ENCODE measurements at regions not wholly inside any gene's neighbourhood (a gene's known extent, or its start where the extent isn't known, plus 50 kb on each side); places are given as distances from the start of the nearest gene placed in this dataset.
"Not testable (repeated sequence)": the region's sequence is repeated elsewhere in the genome, so short reads cannot be mapped to it uniquely, and the experiment has no call there.

DNA sequence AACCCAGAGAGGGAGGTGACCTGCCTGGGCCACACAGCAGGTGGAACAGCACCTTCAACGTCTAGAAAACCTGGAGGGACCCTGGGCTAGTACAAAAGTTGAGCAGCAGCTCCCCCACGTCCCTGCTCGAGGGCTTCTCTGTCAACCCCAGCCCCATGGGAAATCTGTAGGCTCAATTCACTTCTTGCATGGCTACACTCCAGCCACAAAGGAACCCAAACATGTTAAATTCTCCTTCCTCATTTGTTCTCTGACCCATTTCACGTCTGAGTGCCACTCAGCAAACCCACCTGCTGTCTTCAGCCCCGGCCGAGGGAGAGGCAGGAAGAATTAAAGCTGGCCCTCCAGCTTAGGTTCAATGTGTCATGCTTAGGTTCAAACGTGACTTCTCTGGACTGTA lies 418.5 kb downstream of the MIAT start:
- no peak for DNase-seq (ENCODE audit: low read depth)
- TF ChIP-seq, protein P1, sequence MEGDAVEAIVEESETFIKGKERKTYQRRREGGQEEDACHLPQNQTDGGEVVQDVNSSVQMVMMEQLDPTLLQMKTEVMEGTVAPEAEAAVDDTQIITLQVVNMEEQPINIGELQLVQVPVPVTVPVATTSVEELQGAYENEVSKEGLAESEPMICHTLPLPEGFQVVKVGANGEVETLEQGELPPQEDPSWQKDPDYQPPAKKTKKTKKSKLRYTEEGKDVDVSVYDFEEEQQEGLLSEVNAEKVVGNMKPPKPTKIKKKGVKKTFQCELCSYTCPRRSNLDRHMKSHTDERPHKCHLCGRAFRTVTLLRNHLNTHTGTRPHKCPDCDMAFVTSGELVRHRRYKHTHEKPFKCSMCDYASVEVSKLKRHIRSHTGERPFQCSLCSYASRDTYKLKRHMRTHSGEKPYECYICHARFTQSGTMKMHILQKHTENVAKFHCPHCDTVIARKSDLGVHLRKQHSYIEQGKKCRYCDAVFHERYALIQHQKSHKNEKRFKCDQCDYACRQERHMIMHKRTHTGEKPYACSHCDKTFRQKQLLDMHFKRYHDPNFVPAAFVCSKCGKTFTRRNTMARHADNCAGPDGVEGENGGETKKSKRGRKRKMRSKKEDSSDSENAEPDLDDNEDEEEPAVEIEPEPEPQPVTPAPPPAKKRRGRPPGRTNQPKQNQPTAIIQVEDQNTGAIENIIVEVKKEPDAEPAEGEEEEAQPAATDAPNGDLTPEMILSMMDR (conservative IDR thresholded peaks at IDR 0.05; ENCODE audit: low read depth, low read length), result no peak
- no peak overlapping the region for H3K4me3 ChIP-seq (ENCODE audit: low read length)

DNA sequence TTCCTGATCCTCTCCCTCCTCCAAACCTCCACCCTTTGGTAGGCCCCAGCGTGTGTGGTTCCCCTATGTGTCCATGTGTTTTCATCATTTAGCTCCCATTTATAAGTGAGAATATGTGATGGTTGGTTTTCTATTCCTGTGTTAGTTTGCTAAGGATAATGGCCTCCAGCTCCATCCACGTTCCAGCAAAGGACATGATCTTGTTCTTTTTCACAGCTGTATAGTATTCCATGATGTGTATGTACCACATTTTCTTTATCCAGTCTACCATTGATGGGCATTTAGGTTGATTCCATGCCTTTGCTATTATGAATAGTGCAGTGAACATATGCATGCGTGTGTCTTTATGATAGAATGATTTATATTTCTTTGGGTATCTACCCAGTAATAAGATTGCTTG lies 420.7 kb downstream of the MIAT start:
- DNase-seq (ENCODE audit: low read depth); H3K4me3 ChIP-seq (ENCODE audit: low read length): not testable (repeated sequence)

DNA sequence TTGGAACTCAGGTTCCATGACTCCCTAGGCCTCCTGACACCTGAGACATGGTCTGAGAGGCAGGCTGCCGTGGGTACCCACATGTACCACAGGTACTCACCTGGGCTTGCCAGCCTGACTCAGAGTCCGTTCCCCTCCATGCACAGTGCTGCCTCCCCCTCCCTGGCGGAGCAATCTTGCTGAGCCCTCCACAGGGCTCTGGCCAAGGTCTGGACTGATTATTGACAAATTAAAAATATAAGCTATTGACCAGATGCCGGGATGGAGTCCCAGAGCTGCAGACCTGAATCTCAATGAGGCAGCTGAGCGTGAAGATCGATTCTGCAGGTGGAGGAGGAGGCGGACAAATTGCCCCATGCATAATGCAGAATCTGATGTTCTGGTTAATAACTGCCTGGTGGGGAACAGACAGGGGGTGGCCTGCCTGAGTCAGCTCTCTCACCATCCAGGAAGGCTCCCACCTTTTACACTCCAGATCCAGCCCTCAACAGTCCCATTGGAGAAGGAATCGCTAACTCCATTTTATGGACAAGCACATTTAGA lies 422.7 kb downstream of the MIAT start:
- TF ChIP-seq, protein P1 (conservative IDR thresholded peaks at IDR 0.05; ENCODE audit: low read depth, low read length), result no peak
- DNase-seq (ENCODE audit: low read depth), result no peak
- no peak overlapping the region for H3K4me3 ChIP-seq (ENCODE audit: low read length)

DNA sequence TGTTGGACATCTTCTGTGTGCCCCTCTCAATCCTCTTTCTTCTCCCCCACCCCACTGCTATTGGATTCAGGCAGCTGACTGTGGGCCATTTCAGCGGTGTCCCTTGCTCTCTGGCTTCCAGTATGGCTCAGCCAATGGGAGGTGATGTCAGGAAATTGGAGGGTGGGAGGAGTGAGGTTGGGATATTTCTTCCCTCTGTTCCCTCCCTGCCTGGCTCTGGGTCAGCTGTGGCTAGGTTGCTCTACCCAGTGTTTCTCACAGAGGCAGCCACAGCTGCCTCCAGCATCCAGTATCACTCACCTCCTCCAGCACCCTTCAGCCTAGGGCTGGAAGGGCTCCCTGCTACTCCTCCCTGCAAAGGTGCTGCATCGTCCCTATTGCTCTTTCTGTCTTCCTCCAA lies 423.5 kb downstream of the MIAT start:
- no peak for DNase-seq (ENCODE audit: low read depth)
- H3K4me3 ChIP-seq (ENCODE audit: low read length), result no peak overlapping the region
- TF ChIP-seq, protein P1 (conservative IDR thresholded peaks at IDR 0.05; ENCODE audit: low read depth, low read length), result no peak

DNA sequence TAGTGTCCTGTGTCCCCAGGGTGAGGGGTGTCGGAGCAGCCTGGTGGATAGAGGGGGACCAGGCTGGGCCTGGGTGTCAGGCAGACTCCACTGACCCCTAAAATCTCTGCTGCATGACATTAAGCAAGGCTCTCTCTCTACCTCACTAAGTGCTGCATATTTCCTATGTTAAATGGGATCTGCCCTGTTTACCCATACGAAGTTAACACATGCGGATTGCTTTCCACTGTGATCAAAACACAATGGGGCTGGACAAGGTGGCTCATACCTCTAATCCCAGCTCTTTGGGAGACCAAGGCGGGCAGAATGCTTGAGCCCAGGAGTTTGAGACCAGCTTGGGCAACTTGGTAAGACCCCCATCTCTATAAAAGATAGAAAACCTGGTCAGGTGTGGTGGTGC lies 426.2 kb downstream of the MIAT start:
- TF ChIP-seq, protein P1 (conservative IDR thresholded peaks at IDR 0.05; ENCODE audit: low read depth, low read length), result no peak
- DNase-seq (ENCODE audit: low read depth), result no peak
- no peak overlapping the region for H3K4me3 ChIP-seq (ENCODE audit: low read length)

DNA sequence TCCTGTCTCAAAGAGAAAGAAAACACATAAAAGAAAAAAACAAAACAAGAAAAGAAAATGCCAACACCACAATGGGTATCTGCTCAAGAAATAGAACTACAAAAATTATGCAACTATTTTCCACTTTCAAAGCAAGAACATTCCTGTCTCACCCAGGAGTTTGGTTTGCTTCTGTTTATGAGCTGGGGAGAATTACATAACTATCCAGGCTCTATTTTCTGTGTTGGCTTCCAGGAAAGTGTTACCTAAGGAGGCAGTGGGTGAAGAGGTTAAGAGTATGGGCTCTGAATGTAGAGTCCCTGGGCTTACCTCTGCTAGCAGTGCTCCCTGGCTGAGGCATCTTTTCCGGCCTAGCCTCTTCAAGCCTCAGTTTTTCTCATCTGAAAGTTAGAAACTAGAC lies 426.7 kb downstream of the MIAT start:
- TF ChIP-seq, protein P1 (conservative IDR thresholded peaks at IDR 0.05; ENCODE audit: low read depth, low read length), result no peak
- no peak for DNase-seq (ENCODE audit: low read depth)
- no peak overlapping the region for H3K4me3 ChIP-seq (ENCODE audit: low read length)

DNA sequence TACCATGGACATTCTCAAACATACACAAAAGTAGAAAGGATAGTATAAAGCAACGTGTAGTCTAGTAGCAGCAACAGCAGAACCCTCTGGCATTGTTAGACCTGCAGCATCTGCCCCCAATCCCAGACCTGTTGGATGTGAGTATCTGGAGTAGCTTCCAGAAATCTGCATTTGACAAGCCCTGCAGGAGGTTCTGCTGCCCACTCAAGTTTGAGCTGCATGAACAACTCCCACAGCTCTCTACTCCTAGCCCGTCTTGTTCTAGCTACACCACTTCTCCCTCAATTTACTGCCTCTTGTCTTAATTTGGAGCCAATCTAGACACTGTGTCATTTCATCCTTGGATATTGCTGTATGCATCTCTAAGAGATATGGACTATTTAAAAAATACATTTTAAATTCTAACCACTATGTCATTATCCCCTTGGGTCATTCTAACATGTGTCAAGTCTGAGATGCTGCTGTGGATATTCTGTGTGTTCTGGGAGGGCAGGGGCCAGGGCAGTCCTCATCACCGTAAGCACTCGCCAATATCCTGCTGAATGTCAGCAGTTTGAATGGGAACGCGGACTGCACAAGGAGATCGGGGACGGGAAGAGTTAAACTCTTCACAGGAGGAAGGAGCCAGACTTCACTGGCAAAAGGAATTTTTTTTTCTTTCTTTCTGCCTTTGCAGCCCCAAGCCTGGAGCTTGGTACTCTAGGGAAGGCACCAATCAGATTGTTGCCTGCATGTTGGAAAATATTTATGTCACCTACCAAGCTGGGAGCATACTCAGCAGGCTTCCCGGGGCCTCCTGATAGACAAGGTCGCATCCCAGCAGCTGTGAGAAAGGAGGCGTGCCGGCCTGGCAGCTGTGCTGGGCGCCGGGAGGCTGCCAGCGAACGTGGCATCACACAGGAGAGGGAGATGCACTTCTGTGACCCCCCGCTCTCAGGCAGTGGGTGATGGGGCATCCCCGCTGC lies 429.0 kb downstream of the MIAT start:
- H3K4me3 ChIP-seq (ENCODE audit: low read length), result no peak overlapping the region
- no peak for DNase-seq (ENCODE audit: low read depth)
- TF ChIP-seq, protein P1 (conservative IDR thresholded peaks at IDR 0.05; ENCODE audit: low read depth, low read length), result no peak
